Jurkat, Clone E6-1 (cell line): ENCODE measurements at regions not wholly inside any gene's neighbourhood (a gene's known extent, or its start where the extent isn't known, plus 50 kb on each side); places are given as distances from the start of the nearest gene placed in this dataset.

Source experiments
- DNase-seq: peaks from one replicate; pipeline ENCODE4 v3.0.0-alpha.2; 2011; ENCODE audit warnings: low read depth, low spot score
- H3K4me3 ChIP-seq: 2 replicates; pipeline ENCODE4 v1.5.1; 2011; ENCODE audit warnings: mild to moderate bottlenecking, low read length, control low read depth, moderate library complexity

GRCh38 chr16:65641049-65641761, 519.3 kb upstream of the CDH11 start:
- no peak for DNase-seq
- no peak overlapping the region for H3K4me3 ChIP-seq

- no peak overlapping the region for H3K4me3 ChIP-seq
- DNase-seq, result no peak
These were observed 513.0 kb upstream of the CDH11 start for GRCh38 chr16:65634833-65635232.

GRCh38 chr16:65634291-65634690, 512.4 kb upstream of the CDH11 start:
- no peak for DNase-seq
- no peak overlapping the region for H3K4me3 ChIP-seq

GRCh38 chr16:65624666-65625065, 502.8 kb upstream of the CDH11 start:
- no peak overlapping the region for H3K4me3 ChIP-seq
- DNase-seq, result no peak

- DNase-seq, result no peak
- H3K4me3 ChIP-seq, result no peak overlapping the region
These were observed 502.4 kb upstream of the CDH11 start for GRCh38 chr16:65624229-65624628.

- DNase-seq, result no peak
- no peak overlapping the region for H3K4me3 ChIP-seq
These were observed 501.0 kb upstream of the CDH11 start for GRCh38 chr16:65622871-65623270.

GRCh38 chr16:65622151-65622550, 500.3 kb upstream of the CDH11 start:
- no peak overlapping the region for H3K4me3 ChIP-seq
- DNase-seq, result no peak

- DNase-seq, result no peak
- no peak overlapping the region for H3K4me3 ChIP-seq
These were observed 499.8 kb upstream of the CDH11 start for GRCh38 chr16:65621640-65622039.

- DNase-seq, result no peak
- no peak overlapping the region for H3K4me3 ChIP-seq
These were observed 497.7 kb upstream of the CDH11 start for GRCh38 chr16:65619606-65620005.

- no peak for DNase-seq
- H3K4me3 ChIP-seq, result no peak overlapping the region
These were observed 497.1 kb upstream of the CDH11 start for GRCh38 chr16:65618931-65619330.

- DNase-seq, result no peak
- no peak overlapping the region for H3K4me3 ChIP-seq
These were observed 496.5 kb upstream of the CDH11 start for GRCh38 chr16:65618333-65618732.

- DNase-seq, result no peak
- H3K4me3 ChIP-seq, result no peak overlapping the region
These were observed 495.6 kb upstream of the CDH11 start for GRCh38 chr16:65617421-65617820.

GRCh38 chr16:65608455-65608854, 486.6 kb upstream of the CDH11 start:
- DNase-seq, result no peak

GRCh38 chr16:65604771-65605170, 482.9 kb upstream of the CDH11 start:
- H3K4me3 ChIP-seq, result no peak overlapping the region
- no peak for DNase-seq

More at GRCh38 chr16:65608455-65608854, 486.6 kb upstream of the CDH11 start:
- no peak overlapping the region for H3K4me3 ChIP-seq

- DNase-seq, result no peak
- no peak overlapping the region for H3K4me3 ChIP-seq
These were observed 479.9 kb upstream of the CDH11 start for GRCh38 chr16:65601781-65602180.

- no peak for DNase-seq
- H3K4me3 ChIP-seq, result no peak overlapping the region
These were observed 478.8 kb upstream of the CDH11 start for GRCh38 chr16:65600629-65601028.

GRCh38 chr16:65600046-65600445, 478.2 kb upstream of the CDH11 start:
- DNase-seq, result no peak

GRCh38 chr16:65598621-65599020, 476.8 kb upstream of the CDH11 start:
- no peak overlapping the region for H3K4me3 ChIP-seq
- DNase-seq, result no peak

More at GRCh38 chr16:65600046-65600445, 478.2 kb upstream of the CDH11 start:
- H3K4me3 ChIP-seq, result no peak overlapping the region

- no peak for DNase-seq
- H3K4me3 ChIP-seq, result no peak overlapping the region
These were observed 461.6 kb upstream of the CDH11 start for GRCh38 chr16:65583498-65583897.

- H3K4me3 ChIP-seq, result no peak overlapping the region
- no peak for DNase-seq
These were observed 457.2 kb upstream of the CDH11 start for GRCh38 chr16:65579050-65579449.

- no peak overlapping the region for H3K4me3 ChIP-seq
- DNase-seq, result no peak
These were observed 454.8 kb upstream of the CDH11 start for GRCh38 chr16:65576631-65577030.
